Pons (tissue), 1 donor: ENCODE measurements at regions not wholly inside any gene's neighbourhood (a gene's known extent, or its start where the extent isn't known, plus 50 kb on each side); places are given as distances from the start of the nearest gene placed in this dataset.
"Not testable (repeated sequence)": the region's sequence is repeated elsewhere in the genome, so short reads cannot be mapped to it uniquely, and the experiment has no call there.

ENCODE experiments used
- DNase-seq: peaks from one replicate; pipeline ENCODE4 v3.0.0-alpha.2; 2016; ENCODE audit warnings: low spot score

GRCh38 chr2:77721593-77721992, 199.4 kb upstream of the LRRTM4 start:
- DNase-seq, result no peak

GRCh38 chr2:77725045-77725444, 202.9 kb upstream of the LRRTM4 start:
- DNase-seq, result no peak

- not testable (repeated sequence) for DNase-seq
Observed at GRCh38 chr2:77734662-77735340, 212.6 kb upstream of the LRRTM4 start.

GRCh38 chr2:77737236-77737635, 215.1 kb upstream of the LRRTM4 start:
- DNase-seq, result no peak

- no peak for DNase-seq
Observed at GRCh38 chr2:77746780-77747179, 224.6 kb upstream of the LRRTM4 start.

GRCh38 chr2:77753710-77754345, 231.7 kb upstream of the LRRTM4 start:
- not testable (repeated sequence) for DNase-seq

GRCh38 chr2:77767388-77768076, 245.4 kb upstream of the LRRTM4 start:
- no peak for DNase-seq

GRCh38 chr2:77768508-77768907, 246.3 kb upstream of the LRRTM4 start:
- DNase-seq, result no peak

- no peak for DNase-seq
Observed at GRCh38 chr2:77778917-77779316, 256.7 kb upstream of the LRRTM4 start.

GRCh38 chr2:77793500-77793899, 271.3 kb upstream of the LRRTM4 start:
- not testable (repeated sequence) for DNase-seq

- no peak for DNase-seq
Observed at GRCh38 chr2:77796397-77796796, 274.2 kb upstream of the LRRTM4 start.

- no peak for DNase-seq
Observed at GRCh38 chr2:77797088-77797487, 274.9 kb upstream of the LRRTM4 start.

- no peak for DNase-seq
Observed at GRCh38 chr2:77800410-77800809, 278.2 kb upstream of the LRRTM4 start.

- no peak for DNase-seq
Observed at GRCh38 chr2:77807531-77808215, 285.5 kb upstream of the LRRTM4 start.

GRCh38 chr2:77808599-77808998, 286.4 kb upstream of the LRRTM4 start:
- no peak for DNase-seq

GRCh38 chr2:77813599-77813998, 291.4 kb upstream of the LRRTM4 start:
- DNase-seq, result no peak

GRCh38 chr2:77816618-77817017, 294.4 kb upstream of the LRRTM4 start:
- no peak for DNase-seq

- no peak for DNase-seq
Observed at GRCh38 chr2:77818186-77818585, 296.0 kb upstream of the LRRTM4 start.

GRCh38 chr2:77823028-77823427, 300.9 kb upstream of the LRRTM4 start:
- DNase-seq, result no peak

- no peak for DNase-seq
Observed at GRCh38 chr2:77831060-77831459, 308.9 kb upstream of the LRRTM4 start.

GRCh38 chr2:77831471-77831870, 309.3 kb upstream of the LRRTM4 start:
- DNase-seq, result no peak

- DNase-seq, result no peak
Observed at GRCh38 chr2:77831898-77832297, 309.7 kb upstream of the LRRTM4 start.
